ENCODE measurements at regions not wholly inside any gene's neighbourhood (a gene's known extent, or its start where the extent isn't known, plus 50 kb on each side); places are given as distances from the start of the nearest gene placed in this dataset.

DNA sequence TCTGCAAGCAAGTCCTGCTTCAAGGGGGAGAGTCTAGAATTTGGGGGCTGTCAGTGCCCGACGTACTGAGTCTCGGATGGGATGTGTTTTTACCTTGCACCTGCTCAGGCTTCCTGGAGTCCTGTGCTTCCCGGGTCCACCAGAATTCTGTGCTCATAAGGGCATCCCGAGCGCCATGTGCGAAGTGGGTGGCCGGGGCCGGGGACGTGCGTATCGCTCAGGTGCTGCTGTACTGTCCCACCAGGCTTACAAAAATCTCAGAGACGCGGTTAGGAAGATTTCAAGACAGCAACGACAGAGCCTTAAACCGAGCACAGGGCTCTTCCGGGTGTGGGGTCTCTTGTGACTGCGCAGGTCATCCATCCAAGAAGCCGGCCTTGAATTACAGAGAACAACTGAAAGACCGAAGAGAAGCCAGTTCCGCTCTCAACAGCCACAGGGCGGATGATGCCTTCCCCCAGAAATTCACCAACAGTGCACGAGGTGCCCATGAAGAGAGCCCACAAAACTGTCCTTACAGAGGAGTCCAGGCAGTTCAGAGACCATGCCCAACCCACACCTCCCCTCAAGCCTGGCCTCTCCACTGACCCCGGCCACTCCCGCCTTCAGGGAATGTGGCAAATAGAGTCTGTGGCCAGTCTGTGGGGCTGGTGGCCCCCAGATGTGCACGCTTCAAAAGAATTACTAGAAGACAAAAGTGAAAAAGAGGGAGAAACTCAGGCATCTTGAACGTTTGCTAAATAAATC lies 104.7 kb downstream of the PXDC1 start:
- DNase-seq (ENCODE audit: extremely low read depth in 1 of 11, low read depth in 9 of 11, low spot score in 4 of 11) = no peak

DNA sequence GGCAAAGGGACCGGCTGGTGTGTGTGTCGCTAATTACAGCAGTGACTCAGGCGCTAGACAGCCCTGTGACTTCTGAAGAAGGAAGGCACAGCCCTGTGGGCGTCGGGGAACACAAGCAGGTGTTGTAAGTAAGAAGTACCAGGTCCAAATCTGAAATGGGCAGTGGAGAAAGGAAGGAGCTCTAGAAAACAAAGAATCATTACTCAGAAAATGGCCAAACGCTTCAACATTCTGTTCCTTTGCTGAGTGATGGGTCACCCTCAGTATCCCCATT lies 106.8 kb downstream of the PXDC1 start:
- no peak for DNase-seq (ENCODE audit: extremely low read depth in 1 of 11, low read depth in 9 of 11, low spot score in 4 of 11)

DNA sequence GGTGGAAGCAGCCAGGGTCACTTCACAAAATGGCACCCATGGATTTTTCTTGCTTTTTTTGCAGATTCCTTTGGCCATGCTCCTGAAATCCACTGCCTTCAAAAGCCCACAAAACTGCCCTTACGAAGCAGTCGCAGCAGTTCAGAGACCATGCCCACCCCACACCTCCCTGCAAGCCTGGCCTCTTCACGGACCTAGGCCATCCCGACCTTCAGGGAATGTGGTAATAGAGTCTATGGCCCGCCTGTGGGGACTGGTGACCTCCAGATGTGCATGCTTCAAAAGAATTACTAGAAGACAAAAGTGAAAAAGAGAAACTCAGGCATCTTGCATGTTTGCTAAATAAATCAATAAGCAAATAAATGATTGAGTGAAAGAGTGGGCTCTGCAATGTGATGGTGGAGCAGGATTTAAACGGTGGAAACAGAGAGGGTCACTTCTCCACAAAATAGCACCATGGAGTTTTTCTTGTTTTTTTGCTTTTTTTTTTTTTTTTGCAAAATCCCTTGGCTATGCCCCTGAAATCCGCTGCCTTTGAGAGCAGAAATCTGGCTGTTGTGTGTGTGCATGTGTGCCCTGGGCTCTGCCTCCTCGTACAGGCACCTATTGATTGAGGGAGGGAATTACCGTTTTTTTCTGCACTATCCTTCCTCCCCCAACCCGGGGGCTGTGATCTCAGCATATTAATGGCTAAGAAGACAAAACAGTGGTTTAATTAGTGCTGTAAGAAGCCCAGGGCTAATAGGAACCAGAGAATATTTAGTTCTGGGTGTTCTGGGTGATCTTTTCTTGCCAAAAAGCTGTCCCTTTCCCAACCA lies 107.4 kb downstream of the PXDC1 start:
- no peak for DNase-seq (ENCODE audit: extremely low read depth in 1 of 11, low read depth in 9 of 11, low spot score in 4 of 11)

DNA sequence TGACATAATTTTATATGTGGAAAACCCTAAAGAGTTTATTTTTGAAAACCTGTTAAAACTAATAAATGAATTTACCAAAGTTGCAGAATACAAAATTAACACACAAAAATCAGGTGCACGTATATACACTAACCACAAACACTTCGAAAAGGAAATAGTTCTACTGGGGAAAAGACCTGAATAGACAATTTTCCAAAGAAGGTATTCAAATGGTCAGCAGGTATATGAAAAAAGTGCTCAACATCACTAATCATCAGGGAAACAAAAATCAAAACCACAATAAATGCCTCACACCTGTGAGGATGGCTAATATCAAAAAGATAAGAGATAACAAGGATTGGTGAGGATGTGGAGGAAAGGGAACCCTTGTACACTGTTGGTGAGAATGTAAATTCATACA lies 110.6 kb downstream of the PXDC1 start:
- no peak for DNase-seq (ENCODE audit: extremely low read depth in 1 of 11, low read depth in 9 of 11, low spot score in 4 of 11)

DNA sequence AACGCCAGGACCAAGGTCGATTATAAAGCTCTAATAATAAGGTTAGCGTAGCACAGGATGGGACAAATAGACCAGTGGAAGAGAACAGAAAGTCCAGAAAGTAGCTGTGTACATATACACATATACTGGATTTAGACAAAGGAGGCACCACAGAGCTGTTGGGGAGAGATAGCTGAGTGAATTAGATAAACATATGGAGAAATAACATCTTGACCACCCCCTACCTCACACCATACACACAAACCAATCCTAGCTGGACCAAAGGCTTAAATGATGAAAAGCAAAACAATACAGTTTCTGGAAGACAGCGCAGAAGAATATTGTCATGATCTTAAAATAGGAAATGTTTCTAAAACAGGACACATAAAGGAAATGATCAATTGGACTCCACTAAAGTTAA lies 112.9 kb downstream of the PXDC1 start:
- DNase-seq (ENCODE audit: extremely low read depth in 1 of 11, low read depth in 9 of 11, low spot score in 4 of 11) = no peak

DNA sequence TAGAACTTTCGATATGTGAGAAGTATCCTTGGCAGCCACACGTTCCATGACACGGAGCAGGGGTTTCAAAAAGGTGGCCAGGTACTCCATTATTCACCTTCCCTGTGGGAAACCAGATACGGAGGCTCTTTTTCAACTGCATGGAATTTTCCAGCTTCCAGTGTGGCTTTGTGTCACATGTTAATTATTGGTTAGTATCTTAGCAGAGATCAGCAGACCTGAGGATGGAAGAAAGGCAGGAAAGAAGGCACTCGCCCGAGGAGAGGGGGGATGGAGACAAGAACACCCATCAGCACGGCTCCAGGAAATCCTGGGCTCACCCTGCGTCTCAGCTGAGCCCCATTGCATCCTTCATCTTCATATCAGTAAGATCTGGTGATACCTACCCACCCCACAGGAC lies 115.5 kb downstream of the PXDC1 start:
- DNase-seq (ENCODE audit: extremely low read depth in 1 of 11, low read depth in 9 of 11, low spot score in 4 of 11) = no peak

DNA sequence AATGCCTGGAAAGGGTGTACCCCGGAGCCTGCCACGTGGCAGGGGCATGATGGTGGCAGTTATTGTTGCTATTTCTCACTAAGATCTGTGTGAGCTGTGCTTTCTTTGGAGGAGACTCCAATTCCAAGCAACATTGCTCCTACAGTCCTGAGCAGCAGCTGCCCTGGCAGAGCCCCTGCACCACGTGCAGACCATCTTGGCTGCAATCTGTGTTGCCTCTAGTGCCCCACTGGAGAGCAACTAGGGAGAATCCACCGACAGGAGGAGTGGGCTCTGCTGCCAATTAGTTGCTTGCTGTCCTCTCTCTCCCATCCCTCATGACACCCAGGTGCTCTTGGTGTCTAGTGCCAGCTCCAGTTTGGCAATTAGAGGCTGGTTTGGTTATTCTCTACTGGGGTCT lies 116.0 kb downstream of the PXDC1 start:
- DNase-seq (ENCODE audit: extremely low read depth in 1 of 11, low read depth in 9 of 11, low spot score in 4 of 11) = no peak

DNA sequence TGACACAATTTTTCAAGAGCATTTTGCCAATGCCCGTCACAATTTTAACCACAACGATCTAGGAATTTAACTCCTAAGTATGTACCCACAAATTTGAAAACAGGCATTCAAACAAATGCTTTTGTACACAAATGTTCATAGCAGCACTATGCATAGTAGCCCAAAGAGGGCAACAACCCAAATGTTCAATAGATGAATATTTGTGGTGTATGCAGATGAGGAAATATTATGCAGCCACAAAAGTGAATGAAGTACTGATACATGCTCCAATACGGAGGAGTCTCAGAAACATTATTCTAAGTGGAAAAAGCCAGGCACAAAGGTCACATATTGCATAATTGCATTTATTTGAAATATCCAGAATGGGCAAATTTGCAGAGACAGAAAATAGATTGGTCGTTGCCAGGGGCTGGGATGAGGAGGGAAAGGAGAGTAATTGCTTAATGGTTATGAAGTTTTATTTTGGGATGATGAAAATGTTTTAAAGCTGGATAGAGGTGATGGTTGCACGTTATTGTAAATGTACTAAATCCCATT lies 117.2 kb downstream of the PXDC1 start:
- DNase-seq (ENCODE audit: extremely low read depth in 1 of 11, low read depth in 9 of 11, low spot score in 4 of 11) = no peak

DNA sequence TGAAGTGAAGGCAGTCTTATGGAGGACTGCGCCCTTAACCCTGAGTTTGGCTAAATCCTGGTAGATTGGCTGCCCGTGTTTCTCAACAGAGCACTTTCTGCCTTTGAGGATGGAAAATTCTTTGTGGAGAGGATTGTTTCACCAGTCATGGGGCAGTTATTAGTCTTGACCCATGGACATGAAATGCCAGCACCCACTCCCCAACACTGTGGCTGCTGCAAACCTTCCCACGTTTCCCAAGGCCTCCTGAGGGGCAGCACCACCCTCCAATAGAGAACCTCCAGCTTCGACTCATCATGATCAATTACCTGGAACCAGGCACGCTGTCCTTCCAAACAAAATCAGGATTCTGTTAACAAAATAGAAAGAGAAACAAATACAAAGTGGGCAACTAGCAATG lies 117.8 kb downstream of the PXDC1 start:
- no peak for DNase-seq (ENCODE audit: extremely low read depth in 1 of 11, low read depth in 9 of 11, low spot score in 4 of 11)

DNA sequence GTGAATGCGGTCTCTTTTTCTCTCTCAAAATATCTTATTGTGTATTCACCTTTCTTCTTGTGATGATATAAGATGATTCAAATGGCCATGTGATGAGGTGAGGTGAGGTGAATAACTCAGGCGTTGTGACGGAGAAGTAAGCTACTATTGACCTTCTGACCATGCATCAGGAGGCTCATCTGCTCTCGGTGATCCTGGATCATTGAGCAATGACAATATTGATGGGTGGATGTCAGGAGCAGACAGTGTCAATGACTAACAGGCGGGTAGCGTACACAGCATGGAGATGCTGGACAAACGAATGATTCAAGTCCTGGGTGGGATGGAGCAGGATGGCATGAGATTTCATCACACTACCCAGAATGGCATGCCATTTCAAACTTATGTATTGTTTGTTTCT lies 119.6 kb downstream of the PXDC1 start:
- DNase-seq (ENCODE audit: extremely low read depth in 1 of 11, low read depth in 9 of 11, low spot score in 4 of 11) = no peak

DNA sequence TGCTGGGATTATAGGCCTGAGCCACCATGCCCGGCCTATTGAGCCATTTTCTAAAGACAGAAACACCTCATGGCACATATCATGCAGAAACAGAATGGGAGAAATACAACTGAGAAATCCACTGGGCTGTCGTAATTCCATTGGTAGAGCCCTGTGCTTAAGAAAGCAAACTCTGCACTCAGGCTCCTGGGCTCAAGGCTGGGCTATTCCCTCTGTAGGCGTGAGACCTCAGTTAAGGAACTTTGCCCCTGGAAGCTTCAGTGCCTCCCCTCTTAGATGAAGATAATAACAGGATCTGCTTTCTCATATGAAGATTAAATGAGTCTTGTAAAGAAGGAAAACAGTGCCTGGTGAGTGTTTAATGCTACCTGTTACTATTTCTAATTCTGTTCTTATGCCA lies 120.3 kb downstream of the PXDC1 start:
- DNase-seq (ENCODE audit: extremely low read depth in 1 of 11, low read depth in 9 of 11, low spot score in 4 of 11) = no peak

DNA sequence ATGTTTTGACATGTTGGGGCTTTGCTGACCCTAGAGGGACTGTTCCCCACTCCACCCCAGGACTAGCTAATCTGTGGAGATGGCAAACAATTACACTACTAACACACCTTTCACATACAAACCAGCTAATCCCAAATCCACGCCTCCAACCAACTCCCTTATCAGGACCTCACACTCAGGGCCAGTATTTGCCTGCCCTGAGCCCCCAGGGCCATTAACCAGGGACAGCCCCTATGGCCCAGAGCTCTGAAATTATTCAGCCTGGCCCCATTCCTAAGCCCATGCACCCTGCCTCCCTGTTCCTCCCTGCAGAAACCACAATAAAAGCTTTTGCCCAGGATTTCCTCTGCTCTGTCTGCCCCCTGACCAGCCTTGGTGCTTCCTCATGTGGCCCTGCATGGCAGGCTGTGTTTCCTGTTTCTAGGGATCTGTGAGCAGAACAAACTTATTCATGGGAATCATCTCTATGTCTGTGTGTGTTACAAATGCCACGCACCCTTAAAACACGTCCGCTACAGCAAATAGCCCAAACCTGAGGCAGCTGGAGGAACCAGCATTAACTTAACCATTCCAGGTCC lies 121.2 kb downstream of the PXDC1 start:
- no peak for DNase-seq (ENCODE audit: extremely low read depth in 1 of 11, low read depth in 9 of 11, low spot score in 4 of 11)

DNA sequence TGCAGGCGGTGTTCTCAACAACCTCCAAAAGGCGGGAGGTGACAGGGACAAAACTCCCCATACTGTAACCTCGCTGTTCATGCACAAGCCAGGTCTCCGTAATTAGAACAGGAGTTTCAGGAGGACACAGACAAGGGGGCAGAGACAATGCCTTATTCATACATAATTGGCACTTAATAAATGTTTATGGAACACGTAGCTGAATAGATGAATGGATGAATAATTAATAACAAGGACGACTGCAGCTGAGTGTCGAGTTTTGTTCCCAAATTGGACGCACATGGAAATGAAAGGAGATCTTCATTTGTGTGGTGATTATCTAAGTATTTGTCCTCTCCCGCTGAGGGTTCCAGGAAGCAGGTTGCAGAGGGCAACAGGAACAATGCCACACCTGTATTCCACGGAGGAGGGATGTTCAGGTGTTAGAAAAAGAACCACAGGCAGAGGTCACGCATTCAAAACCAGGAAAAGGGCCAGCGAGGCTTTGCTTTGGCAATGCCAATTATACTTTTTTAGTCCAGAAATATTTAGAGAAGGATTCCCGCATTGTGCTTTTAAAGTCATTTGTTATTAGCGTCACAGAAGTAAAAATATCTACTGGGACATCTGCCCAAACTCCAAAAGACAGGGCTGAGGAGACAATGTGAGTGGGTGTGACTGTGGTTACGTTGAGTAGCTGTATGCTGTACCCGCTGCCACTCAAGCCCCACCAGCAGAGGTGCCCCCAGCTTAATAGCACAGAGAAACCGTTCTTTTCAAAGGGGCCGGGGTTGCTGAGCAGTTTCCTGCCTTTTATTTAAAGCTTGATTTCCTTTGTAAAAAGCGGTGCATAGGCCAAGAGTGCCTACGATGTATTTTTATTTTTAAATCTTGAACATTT lies 123.3 kb downstream of the PXDC1 start:
- DNase-seq (ENCODE audit: extremely low read depth in 1 of 11, low read depth in 9 of 11, low spot score in 4 of 11) = no peak

DNA sequence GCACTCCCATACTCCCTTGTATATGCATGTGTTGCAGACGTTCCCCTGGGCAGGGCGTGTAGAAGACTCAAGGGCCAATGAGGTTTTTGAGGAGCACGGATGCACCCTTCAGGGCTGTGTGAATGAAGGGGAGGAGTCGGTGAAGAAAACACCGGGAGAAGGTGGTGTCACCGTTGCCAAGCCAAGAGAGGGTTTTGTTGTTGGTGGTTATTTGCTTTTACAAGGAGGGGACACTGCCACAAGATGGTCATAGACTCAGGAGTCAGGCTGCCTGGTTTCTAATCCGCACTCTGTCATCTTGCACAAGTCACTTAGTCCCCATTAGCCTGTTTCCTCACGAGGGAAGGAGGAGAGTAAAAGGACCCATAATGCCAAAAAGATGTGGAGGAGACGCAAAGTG lies 124.0 kb downstream of the PXDC1 start:
- DNase-seq (ENCODE audit: extremely low read depth in 1 of 11, low read depth in 9 of 11, low spot score in 4 of 11) = no peak

DNA sequence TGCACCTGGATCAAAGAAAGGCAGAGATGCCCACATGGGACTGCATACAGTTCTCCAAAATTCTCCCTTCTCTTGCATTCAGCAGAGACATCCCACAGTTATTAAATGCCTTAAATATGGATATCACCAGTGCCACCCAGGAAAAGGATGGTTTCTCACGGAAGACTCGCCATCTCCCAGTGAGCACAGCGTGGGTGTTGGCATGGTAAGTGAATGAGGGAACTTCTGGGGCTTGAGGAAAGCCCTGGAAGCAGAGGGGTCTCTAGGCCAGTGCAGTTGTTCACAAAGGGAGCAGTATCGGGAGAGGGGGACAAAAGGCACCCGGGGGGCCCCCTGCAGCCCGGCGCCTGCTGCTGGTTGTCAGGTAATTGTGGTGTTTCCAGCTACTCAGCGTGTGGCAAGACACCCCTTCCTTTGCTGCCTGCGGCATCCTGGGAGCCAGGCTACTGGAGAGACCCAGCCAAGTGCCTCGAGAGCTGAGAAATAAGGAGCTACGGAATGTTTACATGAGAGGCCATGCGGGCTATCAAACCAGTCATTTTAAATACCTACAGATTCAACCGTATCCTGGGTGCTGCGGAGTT lies 125.4 kb downstream of the PXDC1 start:
- DNase-seq (ENCODE audit: extremely low read depth in 1 of 11, low read depth in 9 of 11, low spot score in 4 of 11) = no peak

DNA sequence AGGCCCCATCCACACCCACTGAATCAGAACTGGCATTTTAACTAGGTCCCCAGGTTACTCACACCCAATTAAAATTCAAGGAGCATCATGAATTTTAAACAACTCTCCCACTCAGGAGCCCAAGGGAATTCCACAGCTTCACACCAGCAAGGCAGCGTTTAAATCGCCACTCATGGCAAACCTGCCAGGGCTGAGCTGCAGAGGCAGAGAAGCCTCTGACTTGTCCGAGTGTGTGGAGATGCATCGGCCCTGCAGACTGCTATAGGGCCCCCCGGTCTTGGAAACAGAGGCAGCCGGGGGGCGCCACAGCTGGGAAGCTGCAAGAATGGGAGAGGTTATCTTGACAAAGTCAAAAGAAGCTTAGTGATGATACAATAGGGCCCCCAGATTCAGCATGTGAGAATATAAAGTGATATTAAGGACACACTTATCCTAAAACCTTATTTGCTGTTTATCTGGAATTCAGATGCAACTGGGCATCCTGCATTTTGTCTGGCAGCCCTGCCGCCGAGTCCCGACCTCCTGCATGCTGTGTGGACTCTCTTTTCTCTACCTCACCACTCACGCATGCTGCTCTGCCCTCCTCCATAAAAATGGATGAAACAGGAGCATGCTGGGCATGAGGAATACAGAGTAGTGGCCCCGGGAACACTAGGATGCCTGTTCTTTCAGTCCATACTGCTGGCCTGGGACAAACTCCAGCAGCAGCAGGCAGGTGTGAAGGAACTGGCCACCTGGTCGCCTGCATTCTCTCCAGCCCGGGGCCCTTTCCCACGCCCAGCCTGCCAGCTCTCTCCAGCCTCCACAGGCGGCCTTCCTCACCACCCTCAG lies 126.1 kb downstream of the PXDC1 start:
- no peak for DNase-seq (ENCODE audit: extremely low read depth in 1 of 11, low read depth in 9 of 11, low spot score in 4 of 11)

DNA sequence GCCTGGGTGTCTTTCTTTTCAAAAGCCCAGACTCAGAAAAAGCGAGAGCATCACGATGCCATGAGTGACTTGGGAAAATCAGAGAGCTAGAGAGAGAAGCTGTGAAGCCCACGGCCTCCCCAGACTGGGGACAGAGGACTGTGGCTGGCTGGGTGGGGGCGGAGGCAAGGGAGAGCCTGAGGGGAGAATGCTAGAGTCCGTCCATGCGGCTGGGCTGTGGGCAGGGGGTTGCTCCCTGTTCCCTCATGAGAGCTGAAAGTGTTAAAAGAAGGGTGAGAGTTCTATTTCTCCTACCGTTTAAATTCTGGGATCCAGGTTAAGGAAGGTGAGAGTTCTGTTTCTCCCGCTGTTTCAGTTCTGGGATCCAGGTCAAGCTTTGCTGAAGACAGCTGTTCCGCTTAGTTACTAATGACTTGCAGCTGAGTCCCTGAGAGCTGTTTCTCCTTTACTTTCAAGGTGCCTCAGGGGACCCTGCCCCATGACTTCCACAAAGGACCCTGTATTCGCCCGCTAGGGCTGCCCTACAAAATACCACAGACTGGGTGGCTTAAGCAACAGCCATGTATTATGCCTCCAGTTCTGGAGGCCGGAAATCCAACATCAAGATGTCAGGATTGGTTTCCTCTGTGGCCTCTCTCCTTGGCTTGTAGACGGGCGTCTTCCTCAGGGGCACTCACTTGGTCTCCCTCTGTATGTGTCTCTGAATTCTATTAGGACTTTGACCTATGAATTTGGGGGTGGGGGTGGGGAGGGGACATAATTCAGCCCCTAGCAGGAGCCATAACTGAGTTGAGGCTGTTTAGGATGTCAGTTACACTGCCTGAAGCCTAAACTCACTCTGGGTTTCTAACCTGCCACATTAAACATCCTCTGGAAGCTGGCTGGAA lies 127.0 kb downstream of the PXDC1 start:
- DNase-seq (ENCODE audit: extremely low read depth in 1 of 11, low read depth in 9 of 11, low spot score in 4 of 11) = no peak
